HG03045 (cell line): ENCODE measurements at regions not wholly inside any gene's neighbourhood (a gene's known extent, or its start where the extent isn't known, plus 50 kb on each side); places are given as distances from the start of the nearest gene placed in this dataset.

Source experiments
- ATAC-seq: cut with Tn5 transposase; IDR thresholded peaks from one replicate; pipeline ENCODE4 v1.9.1; 2021; ENCODE audit warnings: mild to moderate bottlenecking, moderate library complexity; ENCODE audit not compliant: unreplicated experiment

DNA sequence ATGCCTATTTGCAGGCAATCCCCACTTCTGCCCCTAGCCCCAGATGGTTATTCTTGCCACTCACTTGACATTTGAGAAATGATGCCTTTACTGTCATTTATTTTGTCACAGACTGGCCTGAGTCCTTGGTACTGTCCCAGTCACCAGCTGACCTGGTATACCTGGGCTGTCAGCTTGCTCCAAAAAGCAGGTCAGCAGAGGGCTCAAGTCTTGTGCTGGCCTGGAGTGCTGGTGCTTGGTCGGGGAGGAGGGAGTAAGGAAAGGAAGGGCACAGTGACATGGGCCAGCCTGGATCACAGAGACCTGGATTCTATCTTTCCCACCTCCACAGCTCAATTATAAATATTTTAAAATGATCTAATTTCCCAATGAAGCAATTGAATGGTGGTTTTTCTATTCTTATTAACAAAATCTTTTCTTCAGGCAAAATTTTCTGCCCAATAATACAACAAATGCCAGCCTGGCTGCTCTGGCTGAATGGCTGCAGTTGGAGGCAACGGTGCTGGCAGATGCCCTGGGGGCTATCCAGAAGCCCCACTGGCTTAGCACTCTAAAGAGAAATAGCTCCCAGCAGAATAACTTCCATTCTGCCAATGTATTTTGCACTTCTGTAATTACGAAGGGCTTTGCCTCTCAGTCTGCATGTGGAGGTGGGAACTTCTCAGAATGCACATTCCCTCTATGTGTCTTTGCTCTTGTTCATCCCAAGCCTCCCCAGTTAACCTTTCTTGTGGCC, 160.6 kb downstream of the GADD45G start:
- ATAC-seq = no peak

DNA sequence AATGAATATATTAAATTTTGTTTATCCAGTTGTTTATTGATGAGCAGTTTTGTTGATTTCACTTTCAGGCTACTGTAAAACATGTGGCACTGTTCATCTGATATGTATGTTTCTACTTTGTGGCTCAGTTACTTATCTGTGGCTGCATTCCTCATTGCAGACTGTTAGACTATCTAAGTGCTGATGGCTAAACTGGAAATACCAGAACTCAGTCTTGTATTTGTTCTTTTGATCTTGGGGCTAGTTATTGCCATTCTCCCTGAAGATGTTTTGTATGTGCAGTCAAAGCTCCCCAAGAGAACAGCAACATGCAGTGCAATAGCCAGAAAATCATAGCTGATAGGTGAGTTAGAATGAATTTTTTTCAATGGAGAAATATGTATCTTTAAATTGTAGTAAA, 162.2 kb downstream of the GADD45G start:
- no peak for ATAC-seq

DNA sequence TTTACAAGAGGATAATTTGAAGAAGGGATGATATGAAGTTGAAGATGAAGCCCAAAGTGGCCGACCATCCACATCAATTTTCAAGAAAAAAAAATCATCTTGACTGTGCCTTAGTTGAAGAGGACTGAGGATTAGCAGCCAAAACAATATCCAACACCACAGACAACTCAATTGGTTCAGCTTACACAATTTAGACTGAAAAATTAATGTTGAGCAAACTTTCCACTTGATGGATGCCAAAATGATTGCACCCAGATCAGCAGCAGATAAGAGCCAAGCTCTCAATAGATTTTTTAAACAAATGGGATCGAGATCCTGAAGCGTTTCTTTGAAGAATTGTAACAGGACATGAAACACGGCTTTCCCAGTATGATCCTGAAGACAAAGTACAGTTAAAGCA, 163.2 kb downstream of the GADD45G start:
- ATAC-seq = no peak

DNA sequence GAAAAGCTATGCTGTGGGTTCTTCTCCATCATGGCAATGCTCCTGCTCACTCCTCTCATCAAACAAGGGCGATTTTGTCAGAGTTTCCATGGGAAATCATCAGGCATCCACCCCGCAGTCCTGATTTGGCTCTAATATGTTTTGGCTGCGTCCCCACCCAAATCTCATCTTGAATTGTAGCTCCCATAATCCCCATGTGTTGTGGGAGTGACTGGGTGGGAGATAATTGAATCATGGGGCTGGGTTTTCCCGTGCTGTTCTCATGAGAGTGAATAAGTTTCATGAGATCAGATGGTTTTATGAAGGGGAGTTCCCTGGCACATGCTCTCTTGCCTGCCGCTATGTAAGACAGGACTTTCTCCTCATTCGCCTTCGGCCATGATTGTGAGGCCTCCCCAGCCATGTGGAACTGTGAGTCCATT, 163.8 kb downstream of the GADD45G start:
- ATAC-seq = no peak

DNA sequence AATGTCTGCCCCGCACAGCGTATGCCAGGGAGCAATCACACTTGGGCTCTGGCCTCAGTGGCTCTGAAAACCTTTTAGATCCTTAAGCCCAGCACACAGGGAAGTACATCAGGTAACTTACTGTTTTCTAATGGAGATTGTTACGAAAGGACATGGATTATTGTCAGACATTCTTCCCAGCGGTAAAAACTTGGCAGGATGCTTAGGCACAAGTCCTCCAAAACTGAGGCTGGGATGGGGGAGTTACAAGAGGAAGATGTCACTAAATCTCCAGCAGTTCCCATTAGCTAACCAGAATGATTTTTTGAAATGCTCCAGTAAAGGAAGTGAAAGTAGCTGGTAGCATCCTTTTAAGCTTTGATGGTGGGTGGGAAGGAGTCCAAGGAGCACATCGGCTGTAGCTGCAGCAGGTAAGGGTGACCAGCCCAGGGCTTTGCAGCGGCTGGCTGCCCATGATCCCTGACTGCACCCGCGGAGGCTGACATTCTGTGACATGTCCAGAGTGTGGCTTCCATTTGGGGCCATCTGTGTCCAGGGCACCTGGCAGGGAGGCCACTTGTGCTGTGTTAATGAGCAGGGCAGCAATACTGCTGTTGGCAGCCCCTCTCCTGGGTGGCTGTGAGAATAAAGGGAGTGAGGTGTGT, 165.8 kb downstream of the GADD45G start:
- no peak for ATAC-seq

DNA sequence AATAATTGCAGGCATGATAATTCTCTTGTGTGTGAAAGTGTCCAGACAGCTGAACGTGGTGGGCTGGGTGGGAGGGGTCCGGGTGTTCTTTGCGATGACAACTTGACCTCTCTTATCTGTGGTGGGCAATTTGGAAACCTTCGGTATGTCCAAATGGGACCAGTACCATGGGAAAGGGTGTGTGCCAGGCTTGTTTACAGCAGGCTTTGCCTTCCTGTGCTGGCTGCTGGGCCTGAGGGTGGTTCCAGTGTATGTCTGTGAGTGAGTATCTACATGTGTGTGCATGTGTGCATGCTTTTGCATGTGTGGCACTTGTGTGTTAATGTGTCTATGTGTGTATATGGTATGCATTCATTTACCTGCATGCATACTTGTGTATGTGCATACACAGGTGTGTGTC, 166.4 kb downstream of the GADD45G start:
- ATAC-seq = no peak

DNA sequence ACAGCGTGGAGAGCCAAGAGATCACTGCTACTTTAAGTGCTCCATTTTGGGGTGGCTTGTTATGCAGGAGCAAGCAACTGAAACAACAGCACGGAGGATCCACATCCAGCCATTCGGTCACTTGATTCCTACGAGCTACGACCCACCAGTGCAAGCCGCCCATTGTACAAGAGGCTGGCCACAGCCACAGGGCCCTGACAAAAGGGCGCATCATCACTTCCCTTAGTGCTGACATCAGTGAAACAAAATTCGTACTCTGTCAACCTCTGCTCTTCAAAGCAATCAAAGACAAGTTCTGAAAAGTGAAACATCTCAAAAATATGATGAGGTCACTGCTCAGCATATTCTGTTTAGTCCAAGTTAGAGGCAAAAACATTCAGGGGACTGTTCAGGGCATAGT, 168.4 kb downstream of the GADD45G start:
- ATAC-seq = no peak

DNA sequence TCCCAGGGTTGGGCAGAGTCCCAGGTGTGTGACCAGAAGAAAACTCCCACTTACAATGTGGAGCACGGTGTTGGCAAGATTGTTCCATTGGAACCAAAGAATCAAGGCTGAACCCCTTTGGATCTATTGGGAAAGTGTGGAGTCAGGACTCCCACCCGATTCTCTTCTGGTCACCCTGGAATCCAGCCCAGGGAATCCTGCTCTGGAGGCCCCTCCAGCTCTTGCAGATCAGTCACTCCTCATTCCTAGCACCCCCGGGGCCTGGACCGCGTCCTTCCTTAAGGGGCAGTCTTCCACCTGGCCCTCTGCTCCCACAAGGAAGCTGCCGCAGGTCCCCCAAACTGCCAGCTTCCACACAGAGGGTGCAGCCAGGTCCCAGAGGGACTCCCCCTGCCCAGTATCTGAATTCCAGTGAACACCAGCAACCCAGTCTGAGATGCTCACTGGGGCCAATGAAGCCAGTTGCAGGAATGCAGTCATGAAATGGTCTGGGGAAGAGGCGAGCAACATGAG, 170.1 kb downstream of the GADD45G start:
- ATAC-seq = no peak

DNA sequence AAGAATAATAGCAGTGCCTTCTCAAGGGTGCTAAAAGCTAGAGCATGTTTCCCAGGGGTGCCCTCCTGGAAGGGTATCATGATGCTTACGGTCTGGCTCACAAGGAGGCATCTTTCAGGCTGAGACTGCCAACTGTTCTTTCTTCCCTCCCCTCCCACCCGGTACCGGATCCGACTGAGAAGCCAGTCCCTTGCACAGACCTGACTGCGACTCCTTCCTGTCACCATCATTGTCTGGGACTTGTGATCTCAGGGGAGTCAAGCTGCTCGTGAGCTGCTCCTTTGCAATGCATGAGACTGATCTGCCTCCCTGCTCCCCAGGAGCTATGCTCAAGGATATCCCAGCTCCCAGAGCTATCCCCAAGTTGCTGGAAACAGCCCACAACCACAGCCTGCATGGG, 170.8 kb downstream of the GADD45G start:
- no peak for ATAC-seq

DNA sequence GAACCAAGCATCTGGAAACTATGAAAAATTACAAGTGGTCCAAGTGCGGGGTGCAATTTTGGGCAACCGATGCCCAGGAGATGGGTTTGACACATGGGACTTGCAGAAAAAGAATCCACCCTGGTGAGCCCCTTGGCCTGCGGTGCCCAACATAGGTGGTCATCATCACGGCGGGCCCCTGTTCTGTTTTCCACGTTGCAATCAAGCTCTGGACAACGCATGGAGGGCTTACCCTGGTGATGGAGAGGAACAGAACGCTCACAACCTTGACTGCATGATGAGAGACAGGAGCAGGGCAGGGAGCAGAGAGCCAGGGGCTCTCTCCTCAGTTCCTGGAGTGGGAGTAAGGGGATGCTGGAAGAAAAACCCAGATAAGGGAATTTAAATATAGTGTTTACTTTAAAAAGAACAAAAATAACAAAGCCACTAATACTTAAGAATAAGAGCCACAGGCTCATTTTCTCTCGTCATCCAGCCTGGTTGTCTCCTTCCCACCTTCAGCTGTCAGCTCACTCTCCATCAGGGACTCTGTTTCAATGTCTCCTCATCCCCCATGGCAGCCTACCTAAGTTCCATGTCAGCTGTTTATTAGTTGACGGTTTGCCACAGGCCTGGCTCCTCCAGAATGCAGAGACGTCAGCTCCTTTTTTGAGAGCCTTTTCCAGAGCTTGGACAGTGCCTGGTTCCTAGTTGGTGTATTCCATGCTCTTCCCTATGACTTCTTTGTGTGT, 172.1 kb downstream of the GADD45G start:
- ATAC-seq = no peak

DNA sequence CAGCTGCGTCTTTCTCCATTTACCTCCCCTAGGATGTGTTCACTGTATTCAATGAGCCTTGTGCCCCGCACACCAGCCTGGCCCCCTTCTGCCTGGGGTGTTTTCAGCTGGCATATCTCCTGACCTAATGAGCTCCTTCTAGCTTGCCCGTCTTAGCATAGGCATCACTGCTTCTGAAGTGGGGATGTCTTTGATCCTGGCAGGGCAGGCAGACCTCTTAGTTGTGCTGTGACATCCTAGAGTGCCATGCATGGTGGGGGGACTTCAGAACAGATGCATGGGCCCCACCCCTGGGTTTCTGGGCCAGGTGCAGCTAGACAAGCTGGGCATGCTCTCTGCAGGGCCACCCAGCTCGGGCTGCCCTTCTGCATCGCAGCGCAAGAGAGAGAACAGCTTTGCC, 172.7 kb downstream of the GADD45G start:
- ATAC-seq = no peak

DNA sequence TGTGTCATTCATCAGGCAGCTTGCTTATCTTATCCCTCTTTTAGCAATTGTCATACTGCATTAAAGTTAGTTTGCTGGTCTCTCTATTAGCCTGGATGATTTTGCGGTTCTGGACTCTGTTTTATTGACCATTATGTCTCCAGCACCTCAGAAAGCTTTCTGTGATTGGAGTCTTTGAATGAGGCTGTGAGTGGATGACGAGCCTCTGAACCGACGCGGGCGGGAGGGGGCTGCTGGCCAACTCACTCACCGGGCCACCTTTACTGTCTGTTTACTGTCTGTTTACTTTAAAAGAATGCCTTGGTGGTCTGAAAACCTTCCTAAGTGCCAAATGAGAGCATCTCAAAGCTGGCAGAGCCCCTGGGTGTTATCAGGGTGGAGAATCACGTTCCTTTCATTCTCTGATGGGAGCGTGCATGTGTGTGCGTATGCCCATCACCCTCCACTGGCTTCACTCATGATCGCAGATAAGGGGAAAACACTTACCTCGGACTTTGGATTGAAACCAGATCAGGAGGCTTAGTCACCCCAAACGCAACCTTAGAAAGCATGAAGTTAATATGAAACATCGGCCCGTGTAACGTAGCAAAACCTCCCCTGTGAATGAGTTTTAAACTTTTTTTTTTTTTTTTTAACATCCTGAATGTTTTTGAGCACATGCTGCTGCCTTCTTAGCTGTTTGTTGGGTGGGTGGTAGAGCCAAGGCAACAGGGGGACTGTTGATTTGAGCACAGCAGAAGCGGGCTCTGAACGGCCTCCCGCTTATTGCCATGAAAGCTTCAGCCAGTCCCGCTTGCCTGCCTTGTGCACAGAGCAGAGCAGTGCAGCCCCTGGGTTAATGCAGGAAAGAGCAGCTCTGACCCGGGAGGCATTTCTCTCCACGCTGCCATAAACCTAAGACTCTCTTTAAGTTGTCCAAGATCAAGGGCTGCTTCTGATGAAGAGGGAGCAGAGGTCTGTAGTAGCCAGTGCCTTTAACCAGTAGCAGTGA, 173.6 kb downstream of the GADD45G start:
- ATAC-seq = no peak

DNA sequence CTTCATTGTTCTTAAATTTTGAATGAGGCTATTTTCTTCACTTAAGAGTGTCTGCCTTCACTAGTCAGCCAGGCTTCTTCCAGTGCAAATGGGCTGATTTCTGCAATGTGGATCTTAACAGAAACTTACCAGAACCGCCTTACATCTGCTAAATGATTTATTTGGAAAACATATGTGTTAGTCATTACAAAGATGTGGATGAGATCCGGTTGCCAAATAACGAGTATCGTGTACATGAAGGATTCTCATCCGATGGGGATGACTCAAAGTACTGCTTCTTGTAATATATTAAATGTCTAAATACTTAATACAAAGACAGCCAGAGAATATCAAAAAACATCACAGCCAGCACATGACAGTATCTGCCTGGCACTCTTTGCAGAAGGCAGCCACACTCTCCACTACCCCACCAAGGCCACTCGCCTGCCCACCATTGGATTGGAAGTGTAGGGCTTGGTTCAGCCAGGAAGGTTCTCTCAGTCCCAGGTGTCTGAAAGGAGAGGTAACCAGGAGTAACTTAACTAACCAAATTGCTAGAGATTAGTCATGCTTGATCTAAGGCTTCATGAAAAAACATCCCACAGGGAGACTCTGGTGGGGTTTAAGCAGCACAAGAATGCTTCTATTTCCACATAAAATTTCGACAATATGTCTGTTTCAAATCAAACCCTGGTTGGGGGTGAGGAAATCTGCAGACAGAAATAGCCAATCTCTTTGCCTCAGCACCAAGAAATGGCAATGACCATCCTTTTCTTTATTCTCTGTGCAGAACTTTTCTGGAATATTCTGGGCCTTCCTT, 174.8 kb downstream of the GADD45G start:
- ATAC-seq = no peak

DNA sequence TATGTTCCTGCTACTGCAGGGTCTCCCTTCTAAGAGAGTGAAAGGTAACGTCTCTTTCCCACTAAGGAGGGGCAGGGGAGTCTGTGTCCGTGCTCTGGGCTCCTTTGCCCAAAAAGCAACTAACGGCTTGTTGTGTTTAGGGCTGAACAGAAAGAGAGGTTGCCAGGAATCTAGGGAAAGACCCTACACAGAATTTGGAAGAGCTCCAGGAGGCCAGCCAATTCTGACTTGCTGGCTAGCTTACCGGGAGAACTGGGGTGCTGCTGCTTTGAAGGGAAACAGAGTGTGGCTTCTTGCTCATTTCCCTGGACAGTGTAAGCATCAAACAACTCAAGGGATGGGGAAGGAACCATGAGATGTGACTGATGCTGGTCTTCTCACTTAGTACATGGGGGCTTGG, 176.1 kb downstream of the GADD45G start:
- no peak for ATAC-seq

DNA sequence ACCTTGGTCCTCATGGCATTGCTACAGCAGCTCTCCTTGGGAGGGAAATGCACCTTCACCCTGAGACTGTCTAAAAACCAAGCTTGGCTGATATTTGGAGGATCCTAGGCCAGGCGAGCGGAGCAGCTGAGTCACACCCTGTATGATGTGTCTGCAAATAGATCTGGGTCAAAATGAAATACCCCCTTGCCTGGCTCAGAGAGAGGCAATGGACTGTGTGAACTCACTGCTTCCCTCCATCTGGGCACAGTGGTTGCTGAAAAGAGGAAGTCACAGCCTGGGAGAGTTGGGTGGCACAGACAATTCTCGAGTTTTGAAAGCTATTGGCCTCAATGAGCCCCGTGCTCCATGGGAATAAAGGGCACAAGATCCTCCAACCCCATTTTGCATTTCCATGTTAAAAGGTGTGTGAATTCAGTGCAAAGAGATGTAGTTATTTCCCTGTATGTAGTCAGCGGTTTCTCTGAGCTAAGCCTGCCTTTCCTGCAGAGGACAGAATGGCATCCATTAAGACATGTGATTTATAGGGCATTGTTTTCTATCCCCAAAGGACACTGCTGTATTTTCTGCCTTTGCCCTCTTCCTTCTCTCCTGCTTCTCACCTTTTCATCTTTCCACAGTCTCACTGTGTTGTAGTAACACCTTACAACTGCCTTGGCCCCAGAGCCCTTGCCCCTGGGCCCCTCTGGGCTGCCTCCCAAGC, 177.2 kb downstream of the GADD45G start:
- ATAC-seq = no peak

DNA sequence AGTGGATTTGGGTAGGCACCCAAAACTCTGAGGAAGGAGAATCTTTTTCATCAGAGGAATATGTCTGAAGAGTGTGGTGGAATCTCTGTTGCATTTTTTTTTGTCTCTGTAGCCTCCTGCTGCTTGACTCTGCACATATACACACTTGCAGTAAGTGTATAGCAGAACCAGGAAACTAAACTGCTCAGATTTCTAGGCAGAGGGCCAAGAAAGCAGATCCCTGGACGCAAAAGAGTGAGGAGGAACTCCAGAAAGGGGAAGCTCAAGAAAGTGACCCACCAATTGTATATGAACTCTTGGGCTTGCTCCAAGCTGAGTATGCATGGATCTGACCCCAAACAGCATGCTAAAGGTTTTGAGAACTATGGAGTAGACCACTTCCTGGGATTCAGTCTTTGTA, 181.8 kb downstream of the GADD45G start:
- no peak for ATAC-seq

DNA sequence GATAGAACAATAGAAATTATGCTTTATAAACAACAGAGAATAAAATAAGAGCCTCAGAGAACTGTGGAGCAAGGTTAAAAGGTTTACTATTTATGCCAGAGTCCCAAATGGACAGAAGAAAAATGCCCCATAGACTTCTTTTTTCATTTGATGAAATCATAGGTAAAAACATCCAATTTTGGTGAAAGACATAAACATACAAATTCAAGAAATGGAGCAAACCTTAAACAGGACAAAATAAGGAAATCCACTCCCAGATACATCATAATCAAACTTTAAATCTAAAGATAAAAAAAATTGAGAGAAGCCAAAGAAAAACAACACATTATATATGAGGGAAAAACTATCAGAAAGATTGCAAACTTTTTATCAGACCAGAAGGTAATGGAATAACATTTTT, 182.8 kb downstream of the GADD45G start:
- ATAC-seq = no peak

DNA sequence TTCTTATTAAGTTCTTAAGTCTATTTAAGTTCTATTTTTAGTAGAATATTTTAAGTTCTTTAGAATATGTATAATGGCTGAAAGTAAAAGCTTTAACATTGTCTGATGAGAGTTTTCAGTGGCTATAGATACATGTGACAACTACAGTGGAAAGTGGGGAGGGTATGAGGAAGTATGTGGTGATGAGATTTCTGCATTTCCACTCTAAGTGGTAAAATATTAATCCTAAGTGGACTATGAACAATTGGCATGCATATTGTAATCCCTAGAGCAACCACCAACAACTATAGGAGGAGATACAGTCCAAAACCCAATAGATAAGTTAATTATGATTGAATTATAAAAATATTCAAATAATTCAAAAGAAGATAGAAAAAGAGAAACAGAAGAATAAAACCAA, 183.6 kb downstream of the GADD45G start:
- no peak for ATAC-seq

DNA sequence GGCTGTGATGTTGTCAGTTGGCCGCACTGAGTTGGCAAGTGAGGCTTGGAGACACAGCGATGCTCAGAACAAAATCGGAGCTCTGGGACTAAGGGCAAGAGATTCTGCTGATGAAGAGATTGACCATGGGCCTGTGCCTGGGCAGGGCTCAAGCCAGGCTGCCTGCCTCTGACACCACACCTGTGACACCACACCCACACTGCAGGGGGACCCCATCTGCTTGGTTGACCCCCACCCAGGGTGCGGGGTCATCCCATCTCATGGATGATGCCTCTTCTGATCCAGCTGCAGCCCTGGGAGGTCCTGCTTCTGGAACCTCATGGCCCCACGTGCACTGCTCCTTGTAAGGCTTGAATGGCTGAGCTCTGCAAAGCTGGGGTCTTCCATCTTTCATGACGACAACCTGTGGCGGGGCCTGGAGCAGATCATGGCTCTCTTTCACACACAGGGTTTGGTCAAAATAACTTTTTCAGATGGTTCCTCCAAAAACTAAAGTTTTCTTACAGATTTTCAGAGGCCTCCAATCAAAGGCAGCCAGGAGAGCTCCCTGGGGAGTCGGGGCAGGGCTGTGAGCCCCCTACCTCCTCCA, 185.2 kb downstream of the GADD45G start:
- ATAC-seq = no peak
